ENCODE measurements at regions not wholly inside any gene's neighbourhood (a gene's known extent, or its start where the extent isn't known, plus 50 kb on each side); places are given as distances from the start of the nearest gene placed in this dataset.

GRCh38 chr14:30445852-30446251, 113.1 kb upstream of the G2E3 start:
- no peaks in the 10 kb centered on the region for H3K9me3 ChIP-seq
- H3K27ac ChIP-seq (replicated peaks in 1 of 4), result no peak overlapping the region
- H3K4me1 ChIP-seq, result peaks cover 0 to 7% (median 5%) of the 10 kb centered on the region in 4 donors
- DNase-seq (ENCODE audit: extremely low spot score), result no peak
- no peak overlapping the region for H3K4me3 ChIP-seq
- H3K36me3 ChIP-seq, result no peaks in the 10 kb centered on the region
- TF ChIP-seq POLR2AphosphoS5 (IDR thresholded peaks at IDR 0.05) (no peak), EP300 (IDR thresholded peaks at IDR 0.05) (no peak), POLR2A (IDR thresholded peaks at IDR 0.05; ENCODE audit: low read depth) (no peak), CTCF (IDR thresholded peaks at IDR 0.05) (no peak)
- intact Hi-C loops (cut with DNase I), result no loop called here
- WGBS, result 87% methylated on average over 6 of the region's 6 CpGs
- no peaks in the 10 kb centered on the region for H3K27me3 ChIP-seq

GRCh38 chr14:30450631-30451545, 108.1 kb upstream of the G2E3 start:
- TF ChIP-seq POLR2A (IDR thresholded peaks at IDR 0.05; ENCODE audit: low read depth), result no peak
- TF ChIP-seq POLR2AphosphoS5 (IDR thresholded peaks at IDR 0.05), result no peak
- no peak for TF ChIP-seq EP300 (IDR thresholded peaks at IDR 0.05)
- TF ChIP-seq CTCF (IDR thresholded peaks at IDR 0.05), result no peak
- H3K9me3 ChIP-seq, result no peaks in the 10 kb centered on the region
- intact Hi-C loops (cut with DNase I), result no loop called here
- peaks cover 0 to 15% (median 9%) of the 10 kb centered on the region in 4 donors for H3K4me1 ChIP-seq
- H3K27me3 ChIP-seq, result no peaks in the 10 kb centered on the region
- H3K27ac ChIP-seq (replicated peaks in 1 of 4), result no peak overlapping the region
- no peak overlapping the region for H3K4me3 ChIP-seq
- no peak for DNase-seq (ENCODE audit: extremely low spot score)
- WGBS, result 58% methylated on average over 8 of the region's 8 CpGs
- no peaks in the 10 kb centered on the region for H3K36me3 ChIP-seq

GRCh38 chr14:30456296-30456695, 102.7 kb upstream of the G2E3 start:
- H3K27me3 ChIP-seq, result no peaks in the 10 kb centered on the region
- no peaks in the 10 kb centered on the region for H3K36me3 ChIP-seq
- TF ChIP-seq CTCF (IDR thresholded peaks at IDR 0.05), result no peak
- H3K27ac ChIP-seq (replicated peaks in 1 of 4), result no peak overlapping the region
- intact Hi-C loops (cut with DNase I), result no loop called here
- H3K9me3 ChIP-seq, result no peaks in the 10 kb centered on the region
- DNase-seq (ENCODE audit: extremely low spot score), result no peak
- H3K4me1 ChIP-seq, result peaks cover 0 to 4% (median under 1%) of the 10 kb centered on the region in 4 donors
- WGBS, result 77% methylated on average over 2 of the region's 2 CpGs
- H3K4me3 ChIP-seq, result no peak overlapping the region

GRCh38 chr14:30462358-30462757, 96.6 kb upstream of the G2E3 start:
- H3K4me3 ChIP-seq, result no peak overlapping the region
- no peak for DNase-seq (ENCODE audit: extremely low spot score)
- no peaks in the 10 kb centered on the region for H3K27me3 ChIP-seq
- WGBS, result 76% methylated on average over 3 of the region's 3 CpGs
- intact Hi-C loops (cut with DNase I), result no loop called here
- no peak for TF ChIP-seq POLR2AphosphoS5 (IDR thresholded peaks at IDR 0.05)
- TF ChIP-seq EP300 (IDR thresholded peaks at IDR 0.05), result no peak
- TF ChIP-seq CTCF (IDR thresholded peaks at IDR 0.05), result no peak
- TF ChIP-seq POLR2A (IDR thresholded peaks at IDR 0.05; ENCODE audit: low read depth), result no peak
- H3K9me3 ChIP-seq, result no peaks in the 10 kb centered on the region
- H3K27ac ChIP-seq (replicated peaks in 1 of 4), result no peak overlapping the region
- no peaks in the 10 kb centered on the region for H3K4me1 ChIP-seq
- no peaks in the 10 kb centered on the region for H3K36me3 ChIP-seq

GRCh38 chr14:30464481-30464880, 94.5 kb upstream of the G2E3 start:
- H3K27ac ChIP-seq (replicated peaks in 1 of 4), result no peak overlapping the region
- no peak overlapping the region for H3K4me3 ChIP-seq
- H3K36me3 ChIP-seq, result no peaks in the 10 kb centered on the region
- no peak for TF ChIP-seq EP300 (IDR thresholded peaks at IDR 0.05)
- no peak for TF ChIP-seq CTCF (IDR thresholded peaks at IDR 0.05)
- TF ChIP-seq POLR2AphosphoS5 (IDR thresholded peaks at IDR 0.05), result no peak
- TF ChIP-seq POLR2A (IDR thresholded peaks at IDR 0.05; ENCODE audit: low read depth), result no peak
- no peaks in the 10 kb centered on the region for H3K9me3 ChIP-seq
- no peak for DNase-seq (ENCODE audit: extremely low spot score)
- intact Hi-C loops (cut with DNase I), result no loop called here
- H3K4me1 ChIP-seq, result no peaks in the 10 kb centered on the region
- no peaks in the 10 kb centered on the region for H3K27me3 ChIP-seq
- WGBS, result 68% methylated on average over 1 of the region's 1 CpG

Data from esophagus muscularis mucosa (tissue), 4 donors.